ENCODE measurements at regions not wholly inside any gene's neighbourhood (a gene's known extent, or its start where the extent isn't known, plus 50 kb on each side); places are given as distances from the start of the nearest gene placed in this dataset.

DNA sequence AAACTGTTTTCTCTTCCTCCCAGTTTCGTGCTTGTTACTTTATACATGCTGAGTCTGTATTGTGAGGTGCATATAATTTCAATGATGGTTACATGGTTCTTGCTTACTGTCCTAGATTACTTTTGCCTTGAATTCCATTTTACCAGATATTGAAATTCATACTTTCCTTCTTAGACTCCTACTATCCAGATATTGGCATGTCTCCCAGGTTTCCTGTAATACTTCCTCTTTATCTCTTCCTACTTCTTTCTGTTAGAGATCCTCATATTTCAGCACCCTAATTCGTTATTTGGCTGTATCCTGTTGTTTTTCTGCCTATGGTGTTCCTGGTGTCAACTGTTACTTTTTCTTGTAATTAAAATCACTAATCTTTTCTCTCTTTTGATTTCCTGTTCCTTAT is 522.1 kb downstream of the CCDC171 start:
- TF ChIP-seq, protein P1, sequence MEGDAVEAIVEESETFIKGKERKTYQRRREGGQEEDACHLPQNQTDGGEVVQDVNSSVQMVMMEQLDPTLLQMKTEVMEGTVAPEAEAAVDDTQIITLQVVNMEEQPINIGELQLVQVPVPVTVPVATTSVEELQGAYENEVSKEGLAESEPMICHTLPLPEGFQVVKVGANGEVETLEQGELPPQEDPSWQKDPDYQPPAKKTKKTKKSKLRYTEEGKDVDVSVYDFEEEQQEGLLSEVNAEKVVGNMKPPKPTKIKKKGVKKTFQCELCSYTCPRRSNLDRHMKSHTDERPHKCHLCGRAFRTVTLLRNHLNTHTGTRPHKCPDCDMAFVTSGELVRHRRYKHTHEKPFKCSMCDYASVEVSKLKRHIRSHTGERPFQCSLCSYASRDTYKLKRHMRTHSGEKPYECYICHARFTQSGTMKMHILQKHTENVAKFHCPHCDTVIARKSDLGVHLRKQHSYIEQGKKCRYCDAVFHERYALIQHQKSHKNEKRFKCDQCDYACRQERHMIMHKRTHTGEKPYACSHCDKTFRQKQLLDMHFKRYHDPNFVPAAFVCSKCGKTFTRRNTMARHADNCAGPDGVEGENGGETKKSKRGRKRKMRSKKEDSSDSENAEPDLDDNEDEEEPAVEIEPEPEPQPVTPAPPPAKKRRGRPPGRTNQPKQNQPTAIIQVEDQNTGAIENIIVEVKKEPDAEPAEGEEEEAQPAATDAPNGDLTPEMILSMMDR (IDR thresholded peaks at IDR 0.05; ENCODE audit: borderline replicate concordance, insufficient read depth, low read depth, low read length) = no peak
- H3K4me3 ChIP-seq (ENCODE audit: low read depth, low read length) = no peak overlapping the region

DNA sequence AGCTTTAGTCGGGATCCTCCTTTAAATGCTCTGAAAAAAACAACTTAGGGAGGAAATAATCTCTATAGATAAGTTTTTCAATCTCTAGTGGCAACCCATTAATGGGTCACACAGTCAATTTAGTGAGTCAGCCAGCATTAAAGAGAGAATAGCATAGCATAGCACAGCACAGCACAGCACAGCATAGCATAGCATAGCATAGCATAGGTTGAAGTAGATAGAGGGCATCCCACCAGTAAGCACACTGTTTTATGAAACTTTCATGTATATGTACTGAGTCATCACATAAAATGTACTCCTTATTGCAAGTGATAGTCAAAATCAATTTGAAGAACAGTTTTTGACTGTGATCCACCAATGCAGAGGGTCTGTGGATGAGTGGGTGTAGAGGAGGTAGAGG is 522.9 kb downstream of the CCDC171 start:
- H3K4me3 ChIP-seq (ENCODE audit: low read depth, low read length) = no peak overlapping the region
- TF ChIP-seq, protein P1 (IDR thresholded peaks at IDR 0.05; ENCODE audit: borderline replicate concordance, insufficient read depth, low read depth, low read length) = no peak

DNA sequence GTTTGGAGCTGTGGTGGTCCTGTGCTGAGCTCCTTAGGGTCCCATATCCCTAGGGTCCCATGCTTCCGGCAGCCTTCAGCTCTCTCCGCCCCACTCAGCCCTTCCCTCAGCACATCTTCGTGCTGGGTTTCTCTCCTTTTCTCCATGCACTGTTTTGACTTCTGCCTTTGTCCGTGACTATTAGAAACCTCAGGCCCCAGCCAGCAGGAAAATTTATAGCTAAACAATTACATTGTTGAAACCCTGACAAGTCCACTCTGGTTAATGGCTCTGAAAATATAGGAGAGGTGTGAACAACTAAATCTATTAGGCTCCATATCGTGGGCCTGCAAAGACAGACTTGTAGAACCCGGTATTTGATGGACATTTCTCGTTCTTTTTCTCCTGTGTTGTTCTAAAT is 523.7 kb downstream of the CCDC171 start:
- H3K4me3 ChIP-seq (ENCODE audit: low read depth, low read length) = no peak overlapping the region
- TF ChIP-seq, protein P1 (IDR thresholded peaks at IDR 0.05; ENCODE audit: borderline replicate concordance, insufficient read depth, low read depth, low read length) = no peak

DNA sequence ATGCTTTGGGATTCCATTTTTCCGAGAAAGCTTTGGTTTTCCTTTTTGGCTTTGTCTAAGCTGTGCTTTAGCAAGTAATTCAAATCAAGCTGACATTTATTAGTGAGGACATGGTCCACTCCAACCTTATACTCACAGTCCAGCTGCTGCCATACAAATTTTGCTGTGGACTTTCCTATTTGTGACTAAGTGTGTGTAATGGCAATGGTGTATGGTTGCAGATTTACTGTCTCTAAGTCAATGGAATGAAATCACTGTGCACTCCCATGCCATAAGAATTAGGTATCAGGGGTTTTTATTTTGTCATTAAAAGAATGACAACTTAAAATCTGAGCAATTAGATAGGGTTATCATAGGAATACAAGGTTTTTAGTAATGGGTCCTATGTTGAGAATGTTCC is 530.0 kb downstream of the CCDC171 start:
- H3K4me3 ChIP-seq (ENCODE audit: low read depth, low read length) = no peak overlapping the region
- TF ChIP-seq, protein P1 (IDR thresholded peaks at IDR 0.05; ENCODE audit: borderline replicate concordance, insufficient read depth, low read depth, low read length) = no peak

DNA sequence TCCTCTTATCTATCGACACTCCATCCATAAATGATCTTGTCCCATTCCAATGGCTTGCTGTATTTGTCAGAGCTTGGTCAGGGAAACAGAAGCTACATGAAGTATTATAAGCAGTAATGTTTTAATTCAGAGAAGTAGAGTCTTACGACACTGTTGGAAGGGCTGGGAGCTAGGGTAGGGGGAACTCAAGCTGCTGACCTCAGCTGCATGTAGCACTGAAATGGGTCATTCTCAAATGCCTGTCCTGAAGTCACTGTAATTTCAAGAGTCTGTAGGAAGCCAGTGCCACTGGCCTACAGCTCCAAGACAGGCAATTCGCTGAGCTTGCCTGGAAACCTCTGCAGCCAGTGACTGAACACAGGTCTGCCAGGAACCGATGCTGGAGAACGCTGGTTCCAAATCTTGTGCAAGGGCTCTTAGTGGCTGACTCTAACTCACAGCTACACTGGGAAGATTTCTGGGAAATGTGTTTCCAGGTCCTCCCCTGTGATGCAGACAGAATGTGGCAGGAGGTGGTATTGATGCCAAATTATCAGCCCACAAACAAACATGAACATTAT is 532.4 kb downstream of the CCDC171 start:
- TF ChIP-seq, protein P1 (IDR thresholded peaks at IDR 0.05; ENCODE audit: borderline replicate concordance, insufficient read depth, low read depth, low read length) = no peak
- H3K4me3 ChIP-seq (ENCODE audit: low read depth, low read length) = no peak overlapping the region

DNA sequence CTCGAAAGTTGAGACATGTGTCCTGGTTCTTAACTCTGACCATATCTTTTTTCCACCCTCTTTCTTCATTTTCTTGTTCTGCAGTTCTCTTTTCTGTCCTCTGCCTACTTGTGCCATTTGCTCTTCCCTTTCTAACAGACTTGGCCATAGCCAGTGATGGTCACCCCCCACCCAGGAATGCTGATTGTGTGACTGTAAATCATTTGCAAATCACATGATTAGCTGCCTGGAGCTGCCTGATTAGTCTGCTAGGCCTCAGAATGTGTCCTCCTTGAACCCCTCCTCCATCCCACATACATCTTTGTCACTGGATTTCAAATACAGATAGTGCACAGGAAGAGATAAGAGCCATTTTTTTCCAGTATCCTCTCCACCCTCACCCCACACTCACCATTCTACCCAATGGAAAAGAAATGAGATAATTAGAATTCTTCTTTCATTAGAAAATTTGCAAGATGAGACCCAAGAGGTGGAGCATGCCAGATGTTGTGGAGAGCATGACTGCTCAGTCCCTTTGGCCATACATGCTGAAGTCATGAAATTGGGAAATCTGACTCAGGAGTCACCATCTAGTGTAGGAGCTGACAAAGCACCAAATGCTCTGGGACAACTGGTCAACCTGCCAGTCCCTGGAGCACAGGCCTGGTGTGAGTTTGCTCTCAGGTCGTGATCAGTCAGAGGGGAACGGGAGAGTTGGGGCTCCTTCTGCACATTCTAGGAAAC is 538.2 kb downstream of the CCDC171 start:
- TF ChIP-seq, protein P1 (IDR thresholded peaks at IDR 0.05; ENCODE audit: borderline replicate concordance, insufficient read depth, low read depth, low read length) = no peak
- H3K4me3 ChIP-seq (ENCODE audit: low read depth, low read length) = no peak overlapping the region

Measured in GM12875 (cell line).